RWPE2 (cell line): ENCODE measurements at regions not wholly inside any gene's neighbourhood (a gene's known extent, or its start where the extent isn't known, plus 50 kb on each side); places are given as distances from the start of the nearest gene placed in this dataset.

Experiments
- ATAC-seq: fragments of 200-7000 bp; cut with Tn5 transposase; 3 replicates; pipeline ENCODE4 v1.9.1; 2021; ENCODE audit warnings: low read depth
- DNase-seq: peaks from one replicate; pipeline ENCODE4 v3.0.0-alpha.2; 2020; ENCODE audit warnings: low spot score
- H3K27ac ChIP-seq: fragments of 450-650 bp; 2 replicates; pipeline ENCODE4 v1.5.1; 2017; ENCODE audit warnings: mild to moderate bottlenecking; ENCODE audit not compliant: poor library complexity, severe bottlenecking
- H3K27me3 ChIP-seq: fragments of 250-450 bp; sonication (Bioruptor Pico); 2 replicates; pipeline ENCODE4 v1.5.1; 2021; ENCODE audit warnings: mild to moderate bottlenecking, moderate library complexity; ENCODE audit not compliant: insufficient read depth, poor library complexity, severe bottlenecking
- H3K36me3 ChIP-seq: fragments of 250-450 bp; sonication (Bioruptor Pico); 2 replicates; pipeline ENCODE4 v1.5.1; 2020; ENCODE audit warnings: low read depth, mild to moderate bottlenecking, moderate library complexity
- H3K4me1 ChIP-seq: fragments of 250-450 bp; sonication (Bioruptor Pico); 2 replicates; pipeline ENCODE4 v1.5.1; 2021; ENCODE audit warnings: mild to moderate bottlenecking, moderate library complexity; ENCODE audit not compliant: insufficient read depth, poor library complexity, severe bottlenecking
- H3K4me3 ChIP-seq: fragments of 250-450 bp; sonication (Bioruptor Pico); 2 replicates; pipeline ENCODE4 v1.5.1; 2021; ENCODE audit warnings: mild to moderate bottlenecking, moderate library complexity; ENCODE audit not compliant: severe bottlenecking
- H3K9me3 ChIP-seq: fragments of 250-450 bp; sonication (Bioruptor Pico); 2 replicates; pipeline ENCODE4 v1.5.1; 2021; ENCODE audit warnings: mild to moderate bottlenecking, moderate library complexity; ENCODE audit not compliant: severe bottlenecking
- TF ChIP-seq, protein P1 (sequence below): fragments of 450-650 bp; IDR thresholded peaks from one replicate; pipeline ENCODE4 v1.5.1; 2017; ENCODE audit warnings: mild to moderate bottlenecking, moderate library complexity; ENCODE audit not compliant: poor library complexity, severe bottlenecking

DNA sequence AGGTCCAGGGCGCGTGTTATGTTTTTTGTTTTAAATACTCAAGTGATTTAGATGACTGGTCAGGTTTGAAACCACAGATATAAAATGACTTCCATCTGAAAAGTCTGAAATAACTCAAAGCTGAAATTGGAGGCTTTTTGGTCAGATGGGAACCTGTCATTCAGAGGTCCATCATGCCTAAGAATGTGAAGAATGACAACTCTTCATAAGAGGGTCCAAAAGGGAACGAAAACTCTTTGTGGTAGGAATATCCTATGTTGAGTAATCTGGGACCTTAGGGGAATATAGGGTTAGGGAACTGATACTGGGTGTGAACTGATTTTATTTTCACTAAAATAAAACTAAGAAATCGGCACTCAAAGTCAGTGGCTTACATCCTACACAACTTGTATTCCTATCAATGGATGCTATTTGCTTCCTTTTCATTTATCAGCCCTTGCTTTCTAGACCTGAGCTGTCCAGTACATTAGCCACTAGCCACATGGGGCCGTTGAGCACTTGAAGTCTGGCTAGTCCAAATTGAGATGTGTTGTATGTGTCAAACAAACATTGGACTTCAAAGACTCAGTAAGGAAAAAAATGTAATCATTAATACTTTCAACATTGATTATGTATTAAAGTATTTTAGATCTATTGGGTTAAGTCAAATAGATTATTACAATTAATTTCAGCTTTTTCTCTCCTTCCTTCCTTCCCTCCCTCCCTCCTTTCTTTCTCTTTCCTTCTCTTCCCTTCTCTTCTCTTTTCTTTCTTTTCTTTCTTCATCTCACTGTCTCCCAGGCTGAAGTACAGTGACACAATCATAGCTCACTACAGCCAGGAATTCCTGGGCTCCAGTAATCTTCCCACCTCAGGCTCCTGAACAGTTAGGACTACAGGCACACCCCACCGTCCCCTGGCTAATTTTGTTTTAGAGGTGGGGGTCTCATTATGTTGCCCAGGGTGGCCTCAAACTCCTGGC lies 56.5 kb upstream of the KDM7A start:
- no peaks in the 10 kb centered on the region for H3K36me3 ChIP-seq
- ATAC-seq = no peak
- no peak overlapping the region for H3K4me3 ChIP-seq
- H3K9me3 ChIP-seq = no peaks in the 10 kb centered on the region
- TF ChIP-seq, protein P1, sequence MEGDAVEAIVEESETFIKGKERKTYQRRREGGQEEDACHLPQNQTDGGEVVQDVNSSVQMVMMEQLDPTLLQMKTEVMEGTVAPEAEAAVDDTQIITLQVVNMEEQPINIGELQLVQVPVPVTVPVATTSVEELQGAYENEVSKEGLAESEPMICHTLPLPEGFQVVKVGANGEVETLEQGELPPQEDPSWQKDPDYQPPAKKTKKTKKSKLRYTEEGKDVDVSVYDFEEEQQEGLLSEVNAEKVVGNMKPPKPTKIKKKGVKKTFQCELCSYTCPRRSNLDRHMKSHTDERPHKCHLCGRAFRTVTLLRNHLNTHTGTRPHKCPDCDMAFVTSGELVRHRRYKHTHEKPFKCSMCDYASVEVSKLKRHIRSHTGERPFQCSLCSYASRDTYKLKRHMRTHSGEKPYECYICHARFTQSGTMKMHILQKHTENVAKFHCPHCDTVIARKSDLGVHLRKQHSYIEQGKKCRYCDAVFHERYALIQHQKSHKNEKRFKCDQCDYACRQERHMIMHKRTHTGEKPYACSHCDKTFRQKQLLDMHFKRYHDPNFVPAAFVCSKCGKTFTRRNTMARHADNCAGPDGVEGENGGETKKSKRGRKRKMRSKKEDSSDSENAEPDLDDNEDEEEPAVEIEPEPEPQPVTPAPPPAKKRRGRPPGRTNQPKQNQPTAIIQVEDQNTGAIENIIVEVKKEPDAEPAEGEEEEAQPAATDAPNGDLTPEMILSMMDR = no peak
- DNase-seq = no peak
- H3K27me3 ChIP-seq = no peaks in the 10 kb centered on the region
- no peaks in the 10 kb centered on the region for H3K4me1 ChIP-seq
- no peak overlapping the region for H3K27ac ChIP-seq

DNA sequence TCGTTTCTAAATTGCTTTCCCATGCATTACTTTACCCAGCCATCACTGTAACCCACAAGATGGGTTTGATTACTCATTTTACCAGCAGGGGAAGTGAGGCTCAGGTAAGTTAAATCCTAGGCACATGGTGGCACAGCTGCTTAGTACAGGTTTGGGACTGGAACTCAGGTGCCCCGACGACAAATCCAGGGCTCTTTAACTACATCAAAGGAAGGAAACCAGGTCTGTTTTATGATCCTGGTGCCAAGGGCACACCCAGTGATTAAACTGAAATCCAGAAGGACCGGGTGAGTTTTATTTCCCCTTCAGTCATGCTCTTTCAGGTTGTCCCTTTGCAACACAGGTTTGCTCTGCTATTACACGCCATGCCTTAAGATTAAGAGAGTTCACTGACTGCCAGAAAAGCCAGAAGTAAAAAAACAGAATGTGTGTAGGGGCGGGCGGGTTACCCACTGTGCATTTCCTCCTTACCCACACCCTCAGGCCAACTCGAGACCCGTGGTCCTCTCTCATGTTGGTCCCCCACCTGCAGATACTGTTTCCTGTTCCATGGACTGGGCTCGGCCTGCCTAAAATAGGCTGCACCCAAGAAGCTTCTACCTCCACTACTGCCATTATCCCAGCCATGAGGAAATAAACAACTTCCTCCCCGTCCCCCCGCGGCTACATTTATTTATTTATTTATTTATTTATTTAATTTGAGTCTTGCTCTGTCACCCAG lies 55.1 kb upstream of the KDM7A start:
- DNase-seq (no peak), ATAC-seq (no peak)
- H3K4me1 ChIP-seq = no peaks in the 10 kb centered on the region

DNA sequence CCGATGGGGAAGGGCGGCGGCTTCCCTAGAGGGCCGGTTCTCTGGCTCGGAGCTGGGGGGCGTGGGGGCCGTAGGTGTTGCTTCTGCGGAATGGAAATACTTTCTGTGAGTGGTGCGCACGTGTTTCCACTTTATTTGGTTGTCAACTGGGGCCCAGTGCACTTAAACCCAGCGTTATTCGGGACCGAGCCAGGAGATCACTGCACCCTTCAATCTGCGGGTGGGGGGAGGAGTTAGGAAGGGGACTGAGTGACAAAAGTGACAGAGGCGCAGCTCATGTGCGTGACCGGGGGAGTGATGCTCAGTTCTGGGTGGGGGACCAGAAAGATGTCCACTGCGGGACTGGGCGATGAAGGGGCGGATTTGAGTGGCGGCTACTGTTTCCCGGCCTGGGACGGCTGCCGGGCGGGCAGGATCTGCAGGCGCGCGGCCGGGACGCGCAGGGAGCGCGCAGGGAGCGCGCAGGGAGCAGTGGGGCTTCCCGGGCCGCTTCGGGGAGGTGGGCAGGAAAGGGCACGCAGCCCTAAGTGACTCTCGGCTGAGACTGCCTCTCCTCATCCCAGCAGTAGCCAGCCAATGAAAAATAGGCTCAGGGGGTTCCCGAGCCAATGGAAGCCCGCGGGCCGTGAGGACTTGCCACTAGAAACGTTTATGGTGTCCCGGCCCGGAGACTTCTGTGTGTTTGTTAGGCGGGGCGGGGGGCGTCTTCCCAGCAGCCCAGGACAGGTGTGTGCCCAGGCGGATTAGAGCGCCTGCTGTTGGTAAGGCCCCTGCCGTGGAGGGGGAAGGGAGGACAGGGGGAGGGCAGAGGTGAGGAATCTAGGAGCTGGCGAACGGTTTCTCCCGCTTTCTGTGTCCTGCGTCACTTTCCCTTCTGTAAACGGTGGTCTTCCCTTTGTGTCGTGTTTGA lies 54.3 kb upstream of the KDM7A start:
- Histone ChIP-seq H3K4me1 (no peaks in the 10 kb centered on the region), H3K27me3 (no peaks in the 10 kb centered on the region), H3K36me3 (no peaks in the 10 kb centered on the region), H3K4me3 (peak overlapping the region; percentile 42), H3K27ac (no peak overlapping the region), H3K9me3 (no peaks in the 10 kb centered on the region)
- DNase-seq = no peak
- TF ChIP-seq, protein P1 = no peak
- ATAC-seq = peak; percentile 85

More for the DNA sequence above, 55.1 kb upstream of the KDM7A start:
- TF ChIP-seq, protein P1 = peak; percentile 3
- no peaks in the 10 kb centered on the region for H3K36me3 ChIP-seq
- H3K27me3 ChIP-seq = no peaks in the 10 kb centered on the region
- no peaks in the 10 kb centered on the region for H3K9me3 ChIP-seq
- no peak overlapping the region for H3K27ac ChIP-seq
- H3K4me3 ChIP-seq = peak overlapping the region; percentile 42

DNA sequence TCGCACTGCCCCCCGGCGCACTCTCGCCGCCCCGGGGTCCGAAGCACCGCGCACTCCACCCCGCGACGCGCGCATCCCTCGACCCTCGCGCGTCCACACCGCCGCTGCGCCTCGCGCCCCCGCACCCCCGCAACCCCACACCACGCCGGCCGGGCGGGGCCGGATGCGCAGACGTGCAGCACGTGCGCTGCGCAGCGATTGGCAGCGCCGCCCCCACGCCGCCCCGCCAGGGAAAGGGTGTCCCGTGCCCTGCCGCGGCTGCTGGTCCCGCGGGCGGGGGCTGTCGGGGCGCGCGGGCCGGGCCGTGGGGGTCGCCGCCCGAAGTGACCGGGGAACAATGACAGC lies 53.7 kb upstream of the KDM7A start:
- TF ChIP-seq, protein P1 = no peak
- ATAC-seq = peak; percentile 34; the same call in 2 of the 3 replicates
- Histone ChIP-seq H3K36me3 (no peaks in the 10 kb centered on the region), H3K4me1 (no peaks in the 10 kb centered on the region), H3K4me3 (peak overlapping the region; percentile 42), H3K27ac (no peak overlapping the region), H3K27me3 (no peaks in the 10 kb centered on the region), H3K9me3 (no peaks in the 10 kb centered on the region)
- DNase-seq = no peak
